ENCODE measurements at regions not wholly inside any gene's neighbourhood (a gene's known extent, or its start where the extent isn't known, plus 50 kb on each side); places are given as distances from the start of the nearest gene placed in this dataset.
"Not testable (repeated sequence)": the region's sequence is repeated elsewhere in the genome, so short reads cannot be mapped to it uniquely, and the experiment has no call there.

DNA sequence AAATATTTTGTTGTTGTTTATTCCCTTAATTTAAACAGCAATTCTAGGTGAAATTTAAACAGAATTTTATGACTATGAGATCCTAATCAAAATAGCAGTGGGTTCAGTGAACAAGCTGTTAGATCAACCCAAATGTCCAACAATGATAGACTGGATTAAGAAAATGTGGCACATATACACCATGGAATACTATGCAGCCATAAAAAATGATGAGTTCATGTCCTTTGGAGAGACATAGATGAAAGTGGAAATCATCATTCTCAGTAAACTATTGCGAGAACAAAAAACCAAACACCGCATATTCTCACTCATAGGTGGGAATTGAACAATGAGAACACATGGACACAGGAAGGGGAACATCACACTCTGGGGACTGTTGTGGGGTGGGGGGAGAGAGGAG is 407.3 kb upstream of the ADAMTSL1 start:
- in situ Hi-C loops (cut with HindIII; ENCODE audit: low sequenced_read_pairs): not testable (repeated sequence)

GRCh38 chr9:18067548-18068120 is 406.3 kb upstream of the ADAMTSL1 start:
- in situ Hi-C loops (cut with HindIII; ENCODE audit: low sequenced_read_pairs): no loop called here

DNA sequence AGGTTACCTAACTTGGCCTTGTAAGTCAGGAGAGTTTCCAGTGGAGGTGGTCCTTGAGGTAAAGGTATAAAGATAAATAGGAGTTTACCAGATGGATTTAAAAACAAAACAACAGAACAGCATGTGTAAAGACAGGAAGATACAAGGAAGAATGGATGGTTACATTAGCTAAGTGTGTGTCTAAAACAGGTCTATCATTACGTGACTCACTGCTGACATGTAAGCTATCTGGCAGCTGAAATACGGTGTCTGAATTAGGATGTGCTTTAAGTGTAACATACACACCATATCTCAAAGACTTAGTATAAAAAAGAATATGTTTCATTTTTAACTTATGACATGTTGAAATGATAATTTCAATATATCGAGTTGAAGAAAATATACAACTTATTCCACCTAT is 405.1 kb upstream of the ADAMTSL1 start:
- in situ Hi-C loops (cut with HindIII; ENCODE audit: low sequenced_read_pairs): no loop called here

DNA sequence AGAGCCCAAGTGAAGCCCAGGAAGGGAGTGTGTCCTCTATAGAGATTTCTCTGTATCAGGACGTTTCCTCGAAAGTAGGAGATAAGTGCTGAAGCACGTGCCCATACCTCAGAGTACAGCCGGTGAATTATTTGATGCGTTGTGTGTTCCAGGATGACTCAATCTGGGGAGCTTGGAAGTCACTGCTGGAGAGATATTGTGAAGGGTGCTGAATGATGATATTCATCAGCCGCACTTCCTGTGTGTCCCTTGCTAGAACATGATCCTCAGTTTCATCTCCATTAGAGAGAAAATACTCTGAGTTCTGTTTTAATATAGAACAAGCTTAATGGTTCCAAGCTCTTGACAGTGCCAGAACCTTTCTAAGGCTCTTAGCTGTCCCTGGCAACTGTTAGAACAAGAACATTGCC is 402.3 kb upstream of the ADAMTSL1 start:
- in situ Hi-C loops (cut with HindIII; ENCODE audit: low sequenced_read_pairs): no loop called here

- in situ Hi-C loops (cut with HindIII; ENCODE audit: low sequenced_read_pairs): no loop called here
Observed at GRCh38 chr9:18073002-18073401, 401.0 kb upstream of the ADAMTSL1 start.

- in situ Hi-C loops (cut with HindIII; ENCODE audit: low sequenced_read_pairs): no loop called here
Observed at GRCh38 chr9:18074041-18074440, 399.9 kb upstream of the ADAMTSL1 start.

- in situ Hi-C loops (cut with HindIII; ENCODE audit: low sequenced_read_pairs): no loop called here
Observed at GRCh38 chr9:18075253-18075952, 398.6 kb upstream of the ADAMTSL1 start.

DNA sequence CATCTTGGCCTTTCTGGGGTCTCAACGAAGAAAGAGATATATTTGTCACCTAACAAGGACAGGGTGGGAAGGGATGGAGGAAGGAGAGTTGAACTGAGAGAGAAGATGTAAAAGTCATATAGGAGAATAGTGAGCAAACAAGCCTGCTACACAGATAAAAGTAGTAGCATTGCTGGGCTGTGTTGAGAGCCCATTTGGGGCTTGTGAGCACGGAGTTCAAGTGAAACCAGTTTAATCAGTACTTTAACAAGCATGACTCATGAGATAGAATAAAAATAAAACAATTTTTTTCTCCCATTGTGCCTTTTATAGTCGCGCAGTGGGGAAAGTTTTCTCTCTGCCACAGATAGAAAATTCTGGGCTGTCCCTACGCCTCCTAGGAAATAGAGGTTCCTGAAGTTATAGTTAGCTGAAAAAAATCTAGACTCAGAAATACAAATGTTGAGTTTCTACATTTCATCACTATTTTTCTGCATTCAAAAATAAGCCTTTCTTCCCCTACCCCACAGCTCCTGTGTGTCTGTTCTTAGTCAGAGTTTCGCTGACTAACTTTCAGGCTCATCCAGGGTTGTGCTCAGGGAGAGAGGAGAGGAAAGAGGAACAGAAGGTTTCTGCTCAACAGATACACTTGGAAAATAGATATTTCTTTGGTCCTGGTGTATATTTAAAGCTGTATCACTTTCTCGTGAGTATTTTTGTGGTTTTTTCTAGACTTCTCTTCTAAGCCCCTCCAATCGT is 395.8 kb upstream of the ADAMTSL1 start:
- in situ Hi-C loops (cut with HindIII; ENCODE audit: low sequenced_read_pairs): no loop called here

- in situ Hi-C loops (cut with HindIII; ENCODE audit: low sequenced_read_pairs): no loop called here
Observed at GRCh38 chr9:18092138-18092537, 381.8 kb upstream of the ADAMTSL1 start.

DNA sequence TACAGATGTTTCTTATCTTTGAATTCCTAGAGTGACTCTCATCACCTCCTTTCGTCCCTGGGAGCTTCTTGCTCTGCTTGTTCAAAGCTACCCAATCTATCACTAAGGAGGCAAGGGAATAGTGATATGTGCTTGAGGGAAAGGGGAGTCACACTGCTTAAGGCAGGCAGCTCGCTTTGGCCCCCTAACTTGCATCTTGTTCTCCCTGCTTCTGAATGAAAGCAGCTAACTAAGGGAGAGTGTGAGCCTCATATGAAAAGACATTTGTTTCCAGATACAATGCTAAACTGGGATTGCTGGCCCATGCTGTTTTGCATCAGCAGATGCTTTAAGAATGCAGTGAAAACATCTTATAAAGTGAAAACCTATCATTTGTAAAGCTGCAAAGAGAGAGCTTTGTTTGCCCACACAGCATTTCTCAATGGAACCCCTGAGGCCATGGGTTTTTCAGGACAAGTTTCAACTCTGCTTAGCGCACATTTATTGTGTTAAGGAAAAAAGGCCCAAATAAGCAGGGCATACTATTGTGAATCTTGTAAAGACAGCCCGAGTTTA is 367.9 kb upstream of the ADAMTSL1 start:
- in situ Hi-C loops (cut with HindIII; ENCODE audit: low sequenced_read_pairs): no loop called here

GRCh38 chr9:18109675-18110074 is 364.3 kb upstream of the ADAMTSL1 start:
- in situ Hi-C loops (cut with HindIII; ENCODE audit: low sequenced_read_pairs): loop anchor here (5.0 kb wide), 1 partner anchor 102 kb away; no protein-coding TSS in a partner anchor

DNA sequence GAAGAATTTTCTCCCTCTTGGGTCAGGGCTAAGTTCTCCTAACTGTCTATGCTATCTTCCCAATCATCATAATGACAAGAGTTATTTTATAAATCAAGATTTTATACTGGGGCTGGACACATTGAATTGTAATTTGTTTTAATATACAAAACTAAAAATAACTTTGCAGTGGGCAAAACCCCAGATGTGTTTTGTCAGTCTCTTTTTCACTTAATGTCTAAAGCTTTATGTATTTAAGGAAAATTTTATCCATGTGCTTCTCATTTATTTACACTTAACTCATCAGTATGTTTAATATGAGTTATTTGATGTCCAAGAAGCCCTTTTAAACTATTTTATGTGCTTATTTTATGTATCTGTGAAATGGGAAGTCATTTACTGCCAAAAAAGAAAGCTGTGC is 362.8 kb upstream of the ADAMTSL1 start:
- in situ Hi-C loops (cut with HindIII; ENCODE audit: low sequenced_read_pairs): loop anchor here (5.0 kb wide), 1 partner anchor 104 kb away; no protein-coding TSS in a partner anchor

DNA sequence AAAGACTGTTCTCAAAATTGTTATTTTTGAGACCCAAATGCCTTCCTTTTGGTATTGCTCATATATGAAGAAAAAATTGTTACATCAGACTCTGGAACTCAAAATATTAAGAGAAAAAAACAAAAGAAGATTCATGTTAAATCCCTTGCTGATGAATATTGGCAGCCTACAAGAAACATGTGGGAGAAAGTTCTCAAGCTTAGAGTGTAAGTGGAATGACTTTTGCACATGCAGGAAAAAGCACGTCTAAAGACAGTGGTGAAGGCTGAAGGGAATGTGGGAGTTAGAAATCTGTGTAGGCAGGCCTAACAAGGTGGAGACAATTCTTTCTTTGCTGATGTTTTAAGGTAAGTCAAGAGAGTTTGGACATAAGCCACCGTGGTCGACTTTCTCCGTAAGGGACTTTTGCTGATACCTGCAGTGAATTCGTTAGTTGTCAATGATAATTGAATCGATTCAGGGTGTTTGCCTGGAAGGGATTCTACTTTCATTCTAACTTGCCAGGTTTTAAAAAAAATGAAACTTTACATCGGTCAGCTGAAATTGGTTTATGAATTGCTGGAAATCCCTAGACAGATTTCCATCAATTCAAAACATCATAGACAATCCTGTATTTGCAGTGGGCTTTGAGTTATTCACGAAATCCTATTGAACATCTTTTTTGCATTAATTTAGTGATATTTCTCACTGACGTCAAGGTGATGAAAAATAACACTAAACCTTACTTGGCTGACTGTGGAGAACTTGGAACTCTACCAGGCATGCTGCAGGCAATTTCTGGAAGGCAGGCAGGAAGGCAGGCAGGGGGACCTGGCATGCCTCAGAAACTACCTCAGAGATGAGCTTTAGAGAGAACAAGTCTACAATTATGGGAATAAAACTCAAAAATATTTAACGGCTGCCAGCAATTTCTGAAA is 359.1 kb upstream of the ADAMTSL1 start:
- in situ Hi-C loops (cut with HindIII; ENCODE audit: low sequenced_read_pairs): loop anchor here (5.0 kb wide), 1 partner anchor 108 kb away; no protein-coding TSS in a partner anchor

DNA sequence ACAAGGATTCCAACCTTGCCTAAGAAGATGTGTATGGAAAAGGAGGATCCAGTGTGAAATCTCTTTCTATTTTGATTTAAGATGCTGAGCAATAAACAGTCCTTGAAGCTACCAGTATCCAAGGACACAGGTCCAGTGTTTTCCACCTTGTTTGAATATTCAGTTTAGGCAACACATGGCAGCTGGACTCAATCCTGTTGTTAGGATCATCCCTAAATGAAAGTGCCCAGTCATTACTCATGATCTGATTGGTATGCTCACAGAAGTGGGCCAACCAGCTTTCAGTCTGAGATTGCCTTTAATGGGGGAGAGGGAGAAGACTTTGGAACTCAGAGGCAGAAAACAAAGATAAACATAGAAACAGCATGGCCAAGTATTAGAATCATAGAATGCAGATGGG is 355.7 kb upstream of the ADAMTSL1 start:
- in situ Hi-C loops (cut with HindIII; ENCODE audit: low sequenced_read_pairs): no loop called here

- in situ Hi-C loops (cut with HindIII; ENCODE audit: low sequenced_read_pairs): no loop called here
Observed at GRCh38 chr9:18122171-18122570, 351.8 kb upstream of the ADAMTSL1 start.

DNA sequence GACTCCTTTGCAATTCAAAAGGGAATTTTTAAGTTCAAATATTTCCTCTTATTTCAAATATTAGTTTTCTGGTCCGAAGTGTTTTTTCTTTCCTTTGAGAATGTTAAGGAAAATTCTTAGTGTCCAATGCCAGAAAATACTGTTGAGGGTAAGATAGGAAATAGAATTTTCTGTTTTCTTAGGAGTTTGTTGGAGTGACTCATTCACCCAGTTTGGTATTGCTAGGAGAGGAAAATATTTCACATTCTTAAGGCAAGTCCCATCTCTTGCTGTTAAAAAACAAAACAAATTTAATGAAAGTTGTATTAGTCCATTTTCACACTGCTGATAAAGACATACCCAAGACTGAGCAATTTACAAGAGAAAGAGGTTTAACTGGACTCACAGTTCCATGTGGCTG is 349.2 kb upstream of the ADAMTSL1 start:
- in situ Hi-C loops (cut with HindIII; ENCODE audit: low sequenced_read_pairs): no loop called here

DNA sequence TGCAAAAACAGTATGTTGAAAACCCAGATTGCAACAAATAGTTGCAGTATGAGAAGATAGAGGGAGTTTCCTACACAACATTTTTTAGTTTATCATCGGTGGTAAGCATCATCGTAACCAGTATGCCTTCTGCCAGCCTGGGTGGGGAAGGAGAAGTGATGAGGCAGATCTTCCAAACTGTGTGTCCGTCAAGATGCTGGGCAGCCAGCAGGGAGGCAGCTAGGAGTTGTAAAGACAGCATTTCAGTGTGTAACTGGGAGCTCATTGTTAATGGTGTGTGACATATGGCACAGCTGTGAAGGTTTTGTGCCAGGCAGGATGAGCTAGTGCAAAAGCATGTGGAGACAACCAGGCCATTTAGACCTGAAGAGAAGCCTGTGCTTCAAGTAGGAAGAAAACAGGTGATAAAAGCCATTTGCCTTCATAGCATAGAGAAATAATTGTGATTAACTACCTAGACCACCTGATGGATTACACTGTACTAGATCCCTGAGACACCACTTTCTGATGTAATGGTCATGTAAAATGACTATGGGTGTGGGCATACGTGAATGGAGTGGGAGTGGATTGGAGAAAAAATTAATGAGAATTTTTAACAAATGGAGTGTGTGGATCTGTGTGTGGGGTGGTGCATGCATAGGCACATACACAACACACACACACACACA is 347.0 kb upstream of the ADAMTSL1 start:
- in situ Hi-C loops (cut with HindIII; ENCODE audit: low sequenced_read_pairs): no loop called here

GRCh38 chr9:18127499-18127875 is 346.5 kb upstream of the ADAMTSL1 start:
- in situ Hi-C loops (cut with HindIII; ENCODE audit: low sequenced_read_pairs): no loop called here

DNA sequence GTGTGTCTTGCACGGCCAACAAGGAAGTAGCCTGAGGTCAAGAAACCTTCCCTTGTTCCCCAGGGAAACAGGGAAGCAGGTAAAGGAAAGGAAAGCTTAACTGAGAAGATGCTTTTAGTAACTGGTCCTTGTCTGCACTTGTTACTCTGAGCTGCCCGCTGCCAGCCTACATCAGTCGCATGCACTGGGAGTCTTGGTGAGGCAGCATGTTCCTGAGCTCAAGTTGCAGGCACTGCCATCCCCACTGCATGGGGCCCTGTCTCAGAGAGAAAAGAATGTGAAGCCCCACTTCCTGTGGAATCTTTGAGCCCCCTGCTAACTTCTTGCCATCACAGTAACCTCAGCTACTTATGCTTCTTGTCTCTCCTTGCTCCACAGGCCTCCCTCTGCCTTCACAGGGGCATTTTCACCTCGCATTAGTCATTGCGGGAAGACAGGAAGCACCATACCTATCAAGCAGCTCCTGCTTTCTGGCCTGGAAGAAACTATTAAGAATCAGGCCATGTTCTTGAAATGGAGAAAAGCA is 344.1 kb upstream of the ADAMTSL1 start:
- in situ Hi-C loops (cut with HindIII; ENCODE audit: low sequenced_read_pairs): no loop called here
